ENCODE measurements at regions not wholly inside any gene's neighbourhood (a gene's known extent, or its start where the extent isn't known, plus 50 kb on each side); places are given as distances from the start of the nearest gene placed in this dataset.

DNA sequence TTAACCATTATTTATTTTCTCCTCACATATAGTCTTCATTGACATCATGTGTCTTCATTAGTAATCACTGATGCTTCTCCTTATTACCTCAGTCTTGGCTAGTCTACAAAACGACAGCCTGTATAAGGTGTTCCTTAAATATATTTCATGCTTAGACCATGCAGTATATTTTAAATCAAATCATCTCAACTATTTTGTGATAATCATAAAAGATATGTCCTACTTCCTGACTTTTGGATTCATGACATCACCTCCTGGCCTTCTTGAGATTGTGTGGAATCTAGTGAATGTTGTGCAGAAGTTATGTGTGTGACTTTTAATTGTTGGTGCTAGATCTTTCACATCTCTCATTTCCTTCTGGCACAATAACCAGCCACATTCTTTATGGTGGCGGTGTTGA lies 1339.3 kb upstream of the C9orf72 start:
- Histone ChIP-seq H3K36me3 (ENCODE audit: control insufficient read depth in 2 of 2, extremely low read depth in 1 of 2, insufficient read depth in 2 of 2, low read length in 2 of 2) (no peaks in the 10 kb centered on the region), H3K4me3 (ENCODE audit: control insufficient read depth in 2 of 3, extremely low read depth in 1 of 3, insufficient read depth in 2 of 3, low read depth in 1 of 3, low read length in 3 of 3) (no peak overlapping the region), H3K27me3 (ENCODE audit: control insufficient read depth, extremely low read depth, insufficient read depth, low read length) (no peaks in the 10 kb centered on the region), H4K20me1 (ENCODE audit: control insufficient read depth, extremely low read depth, insufficient read depth, low read length) (no peaks in the 10 kb centered on the region), H3K27ac (ENCODE audit: control insufficient read depth, insufficient read depth, low read length) (no peak overlapping the region), H3K9ac (ENCODE audit: control insufficient read depth, extremely low read depth, insufficient read depth, low read length) (no peak overlapping the region), H2AFZ (ENCODE audit: control insufficient read depth, low read length) (no peak overlapping the region), H3K79me2 (ENCODE audit: control insufficient read depth, insufficient read depth, low read length) (no peaks in the 10 kb centered on the region), H3K4me2 (ENCODE audit: control insufficient read depth, extremely low read depth, insufficient read depth, low read depth, low read length) (no peak overlapping the region), H3K4me1 (ENCODE audit: control insufficient read depth, extremely low read depth, insufficient read depth, low read length) (peaks cover 6% of the 10 kb centered on the region), H3K9me3 (ENCODE audit: control insufficient read depth, low read depth, low read length) (no peaks in the 10 kb centered on the region), H3K9me1 (ENCODE audit: control insufficient read depth, extremely low read depth, insufficient read depth, low read length) (no peaks in the 10 kb centered on the region)
- DNase-seq (ENCODE audit: low read depth, low spot score) = no peak
- dilution Hi-C loops (cut with MboI; ENCODE audit: extremely low pct_ligation_motif_present, low sequenced_read_pairs) = no loop called here
- no peak for FAIRE-seq
- TF ChIP-seq, protein P1, sequence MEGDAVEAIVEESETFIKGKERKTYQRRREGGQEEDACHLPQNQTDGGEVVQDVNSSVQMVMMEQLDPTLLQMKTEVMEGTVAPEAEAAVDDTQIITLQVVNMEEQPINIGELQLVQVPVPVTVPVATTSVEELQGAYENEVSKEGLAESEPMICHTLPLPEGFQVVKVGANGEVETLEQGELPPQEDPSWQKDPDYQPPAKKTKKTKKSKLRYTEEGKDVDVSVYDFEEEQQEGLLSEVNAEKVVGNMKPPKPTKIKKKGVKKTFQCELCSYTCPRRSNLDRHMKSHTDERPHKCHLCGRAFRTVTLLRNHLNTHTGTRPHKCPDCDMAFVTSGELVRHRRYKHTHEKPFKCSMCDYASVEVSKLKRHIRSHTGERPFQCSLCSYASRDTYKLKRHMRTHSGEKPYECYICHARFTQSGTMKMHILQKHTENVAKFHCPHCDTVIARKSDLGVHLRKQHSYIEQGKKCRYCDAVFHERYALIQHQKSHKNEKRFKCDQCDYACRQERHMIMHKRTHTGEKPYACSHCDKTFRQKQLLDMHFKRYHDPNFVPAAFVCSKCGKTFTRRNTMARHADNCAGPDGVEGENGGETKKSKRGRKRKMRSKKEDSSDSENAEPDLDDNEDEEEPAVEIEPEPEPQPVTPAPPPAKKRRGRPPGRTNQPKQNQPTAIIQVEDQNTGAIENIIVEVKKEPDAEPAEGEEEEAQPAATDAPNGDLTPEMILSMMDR (optimal IDR thresholded peaks at IDR 0.05 in 1 of 3, IDR thresholded peaks at IDR 0.05 in 1 of 3, conservative IDR thresholded peaks at IDR 0.05 in 1 of 3; ENCODE audit: extremely low read depth in 1 of 3, insufficient read depth in 2 of 3, low read length in 3 of 3) = no peak
- TF ChIP-seq EZH2 (IDR thresholded peaks at IDR 0.05; ENCODE audit: low read length) = no peak

DNA sequence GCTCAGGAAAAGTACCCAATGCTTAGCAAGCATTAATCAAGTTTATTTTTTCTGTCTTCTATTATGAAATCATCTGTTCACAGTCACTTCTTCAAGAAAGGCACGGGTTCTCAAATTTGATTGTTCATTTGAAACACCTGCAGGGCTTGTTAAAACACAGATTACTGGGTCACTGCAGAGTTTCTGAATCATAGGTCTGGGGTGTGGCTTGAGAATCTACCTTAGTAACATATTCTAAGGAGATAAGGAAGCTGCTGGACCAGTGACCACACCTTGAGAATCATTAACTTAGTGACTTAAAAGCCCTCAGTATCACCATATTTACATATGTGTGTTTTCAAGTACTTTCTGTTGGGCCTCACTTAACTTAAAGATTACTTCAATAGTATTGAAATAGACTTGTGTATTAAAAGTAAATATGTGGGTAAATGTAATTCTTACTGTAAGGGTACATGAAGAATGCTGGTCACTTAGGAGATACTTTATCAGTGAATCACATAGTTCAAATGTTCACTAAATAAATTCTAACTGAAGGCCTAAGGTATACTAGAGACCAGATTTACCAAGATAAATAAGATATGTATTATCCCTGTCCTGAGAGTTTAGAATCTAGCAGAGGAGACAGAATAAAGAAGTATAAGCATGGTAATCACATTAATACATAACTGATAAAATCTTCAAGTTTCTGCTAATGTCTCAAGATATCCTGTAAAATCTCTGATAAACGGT lies 1342.1 kb upstream of the C9orf72 start:
- H3K9me3 ChIP-seq (ENCODE audit: control insufficient read depth, low read depth, low read length) = no peaks in the 10 kb centered on the region
- H3K27ac ChIP-seq (ENCODE audit: control insufficient read depth, insufficient read depth, low read length) = no peak overlapping the region
- TF ChIP-seq, protein P1 (optimal IDR thresholded peaks at IDR 0.05 in 1 of 3, IDR thresholded peaks at IDR 0.05 in 1 of 3, conservative IDR thresholded peaks at IDR 0.05 in 1 of 3; ENCODE audit: extremely low read depth in 1 of 3, insufficient read depth in 2 of 3, low read length in 3 of 3) = no peak
- TF ChIP-seq EZH2 (IDR thresholded peaks at IDR 0.05; ENCODE audit: low read length) = no peak
- H3K4me3 ChIP-seq (ENCODE audit: control insufficient read depth in 2 of 3, extremely low read depth in 1 of 3, insufficient read depth in 2 of 3, low read depth in 1 of 3, low read length in 3 of 3) = no peak overlapping the region
- no peak overlapping the region for H3K9ac ChIP-seq (ENCODE audit: control insufficient read depth, extremely low read depth, insufficient read depth, low read length)
- H2AFZ ChIP-seq (ENCODE audit: control insufficient read depth, low read length) = no peak overlapping the region
- no peak overlapping the region for H3K4me2 ChIP-seq (ENCODE audit: control insufficient read depth, extremely low read depth, insufficient read depth, low read depth, low read length)
- dilution Hi-C loops (cut with MboI; ENCODE audit: extremely low pct_ligation_motif_present, low sequenced_read_pairs) = no loop called here
- H3K4me1 ChIP-seq (ENCODE audit: control insufficient read depth, extremely low read depth, insufficient read depth, low read length) = peaks cover 6% of the 10 kb centered on the region
- no peaks in the 10 kb centered on the region for H3K36me3 ChIP-seq (ENCODE audit: control insufficient read depth in 2 of 2, extremely low read depth in 1 of 2, insufficient read depth in 2 of 2, low read length in 2 of 2)
- H3K9me1 ChIP-seq (ENCODE audit: control insufficient read depth, extremely low read depth, insufficient read depth, low read length) = no peaks in the 10 kb centered on the region
- FAIRE-seq = peak; percentile 57
- peak; percentile 35 for DNase-seq (ENCODE audit: low read depth, low spot score)
- no peaks in the 10 kb centered on the region for H3K27me3 ChIP-seq (ENCODE audit: control insufficient read depth, extremely low read depth, insufficient read depth, low read length)
- no peaks in the 10 kb centered on the region for H4K20me1 ChIP-seq (ENCODE audit: control insufficient read depth, extremely low read depth, insufficient read depth, low read length)
- H3K79me2 ChIP-seq (ENCODE audit: control insufficient read depth, insufficient read depth, low read length) = no peaks in the 10 kb centered on the region

Measured in keratinocyte (primary cell).